Esophagus squamous epithelium (tissue), 4 donors: ENCODE measurements at regions not wholly inside any gene's neighbourhood (a gene's known extent, or its start where the extent isn't known, plus 50 kb on each side); places are given as distances from the start of the nearest gene placed in this dataset.

Experiments
- POLR2A ChIP-seq, 4 donors: fragments of 450-650 bp; IDR thresholded peaks; one replicate each; pipeline ENCODE4 v1.6.1; 2017; ENCODE audit warnings: antibody characterized with exemption in 4 of 4, mild to moderate bottlenecking in 4 of 4, moderate library complexity in 3 of 4
- TF ChIP-seq, protein P1 (sequence below), 6 experiments: fragments of 450-650 bp in 4 of 6; fragments of 200-600 bp in 2 of 6; sonication (generic) in 2 of 6; IDR thresholded peaks; one replicate each; pipeline ENCODE4 v1.5.1; 2016 to 2019; ENCODE audit warnings: antibody characterized with exemption in 6 of 6, mild to moderate bottlenecking in 4 of 6, moderate library complexity in 4 of 6

DNA sequence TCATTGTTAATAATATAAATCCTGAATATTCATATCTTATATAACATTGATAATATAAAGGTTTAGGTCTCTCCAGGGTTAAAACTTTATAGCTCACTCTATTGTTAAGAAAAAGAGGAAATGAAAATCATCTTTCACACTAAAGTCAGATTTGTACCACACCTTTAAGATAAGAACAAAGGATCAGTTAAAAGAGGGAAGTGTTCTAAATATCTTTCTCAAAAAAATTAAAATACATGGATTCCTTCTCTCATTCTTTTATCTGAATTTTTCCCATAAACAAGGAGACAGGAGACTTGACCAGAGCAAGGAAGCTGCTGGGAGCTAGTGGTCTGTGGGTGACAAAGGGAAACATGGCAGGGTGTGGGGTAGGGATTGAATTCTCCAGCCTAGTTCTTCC is 323.0 kb upstream of the CPXCR1 start:
- TF ChIP-seq, protein P1, sequence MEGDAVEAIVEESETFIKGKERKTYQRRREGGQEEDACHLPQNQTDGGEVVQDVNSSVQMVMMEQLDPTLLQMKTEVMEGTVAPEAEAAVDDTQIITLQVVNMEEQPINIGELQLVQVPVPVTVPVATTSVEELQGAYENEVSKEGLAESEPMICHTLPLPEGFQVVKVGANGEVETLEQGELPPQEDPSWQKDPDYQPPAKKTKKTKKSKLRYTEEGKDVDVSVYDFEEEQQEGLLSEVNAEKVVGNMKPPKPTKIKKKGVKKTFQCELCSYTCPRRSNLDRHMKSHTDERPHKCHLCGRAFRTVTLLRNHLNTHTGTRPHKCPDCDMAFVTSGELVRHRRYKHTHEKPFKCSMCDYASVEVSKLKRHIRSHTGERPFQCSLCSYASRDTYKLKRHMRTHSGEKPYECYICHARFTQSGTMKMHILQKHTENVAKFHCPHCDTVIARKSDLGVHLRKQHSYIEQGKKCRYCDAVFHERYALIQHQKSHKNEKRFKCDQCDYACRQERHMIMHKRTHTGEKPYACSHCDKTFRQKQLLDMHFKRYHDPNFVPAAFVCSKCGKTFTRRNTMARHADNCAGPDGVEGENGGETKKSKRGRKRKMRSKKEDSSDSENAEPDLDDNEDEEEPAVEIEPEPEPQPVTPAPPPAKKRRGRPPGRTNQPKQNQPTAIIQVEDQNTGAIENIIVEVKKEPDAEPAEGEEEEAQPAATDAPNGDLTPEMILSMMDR (IDR thresholded peaks at IDR 0.05), result no peak
- TF ChIP-seq POLR2A (IDR thresholded peaks at IDR 0.05), result no peak
